ENCODE measurements at regions not wholly inside any gene's neighbourhood (a gene's known extent, or its start where the extent isn't known, plus 50 kb on each side); places are given as distances from the start of the nearest gene placed in this dataset.
A peak's percentile ranks its signal among the peaks of the same experiment; 100 is the strongest.

DNA sequence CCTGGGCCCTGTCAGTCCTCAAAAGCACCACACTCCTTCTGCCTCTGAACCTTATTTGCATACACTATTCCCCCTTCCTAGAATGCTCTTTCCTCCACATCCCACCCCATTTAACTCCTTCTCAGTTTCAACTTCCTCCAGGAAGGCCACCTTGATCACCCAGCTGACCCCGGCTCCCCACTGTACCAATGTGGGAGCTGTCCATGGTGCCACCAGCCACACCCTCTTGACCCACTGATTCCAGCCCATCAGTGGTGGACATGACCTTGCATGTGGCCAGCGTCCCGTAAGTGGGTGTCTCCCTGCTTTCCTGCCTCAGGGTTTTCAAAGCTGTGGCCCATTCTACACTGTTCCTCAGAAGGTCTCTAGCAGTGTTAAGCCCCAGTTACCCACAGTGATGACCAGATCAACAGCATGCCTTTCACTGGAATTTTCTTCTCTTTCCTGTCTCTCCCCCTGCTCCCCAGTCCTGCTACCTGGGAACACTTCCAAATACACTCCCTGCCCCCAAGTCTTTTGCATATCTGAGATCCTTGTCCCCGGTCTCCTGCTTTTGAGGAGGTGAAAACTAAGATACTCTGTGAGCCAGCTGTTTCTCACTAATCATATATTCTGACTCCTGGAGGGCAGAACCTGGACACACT, 346.6 kb downstream of the MN1 start:
- DNase-seq (ENCODE audit: low read depth) = no peak
- TF ChIP-seq, protein P1, sequence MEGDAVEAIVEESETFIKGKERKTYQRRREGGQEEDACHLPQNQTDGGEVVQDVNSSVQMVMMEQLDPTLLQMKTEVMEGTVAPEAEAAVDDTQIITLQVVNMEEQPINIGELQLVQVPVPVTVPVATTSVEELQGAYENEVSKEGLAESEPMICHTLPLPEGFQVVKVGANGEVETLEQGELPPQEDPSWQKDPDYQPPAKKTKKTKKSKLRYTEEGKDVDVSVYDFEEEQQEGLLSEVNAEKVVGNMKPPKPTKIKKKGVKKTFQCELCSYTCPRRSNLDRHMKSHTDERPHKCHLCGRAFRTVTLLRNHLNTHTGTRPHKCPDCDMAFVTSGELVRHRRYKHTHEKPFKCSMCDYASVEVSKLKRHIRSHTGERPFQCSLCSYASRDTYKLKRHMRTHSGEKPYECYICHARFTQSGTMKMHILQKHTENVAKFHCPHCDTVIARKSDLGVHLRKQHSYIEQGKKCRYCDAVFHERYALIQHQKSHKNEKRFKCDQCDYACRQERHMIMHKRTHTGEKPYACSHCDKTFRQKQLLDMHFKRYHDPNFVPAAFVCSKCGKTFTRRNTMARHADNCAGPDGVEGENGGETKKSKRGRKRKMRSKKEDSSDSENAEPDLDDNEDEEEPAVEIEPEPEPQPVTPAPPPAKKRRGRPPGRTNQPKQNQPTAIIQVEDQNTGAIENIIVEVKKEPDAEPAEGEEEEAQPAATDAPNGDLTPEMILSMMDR (conservative IDR thresholded peaks at IDR 0.05; ENCODE audit: low read depth, low read length) = no peak
- no peak overlapping the region for H3K4me3 ChIP-seq (ENCODE audit: low read length)

DNA sequence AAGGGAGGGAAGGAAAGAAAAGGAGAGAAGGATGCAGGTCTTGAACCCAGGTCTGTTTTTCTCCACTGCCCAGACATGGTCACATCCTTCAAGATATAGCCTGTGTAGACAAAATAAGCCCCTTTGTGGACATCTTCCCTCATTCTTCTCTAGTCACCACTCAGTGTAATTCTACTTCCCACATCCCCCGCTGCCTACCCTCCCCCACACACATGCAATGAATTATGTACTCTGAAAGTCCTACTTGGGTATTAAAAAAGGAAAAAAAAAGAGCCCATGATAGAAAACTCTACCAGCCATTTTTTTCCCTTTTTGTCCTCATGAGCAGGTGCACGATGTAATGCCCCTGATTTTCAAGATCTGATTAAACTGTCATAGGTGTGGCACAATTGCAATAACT, 346.0 kb downstream of the MN1 start:
- no peak overlapping the region for H3K4me3 ChIP-seq (ENCODE audit: low read length)
- DNase-seq (ENCODE audit: low read depth) = no peak
- TF ChIP-seq, protein P1 (conservative IDR thresholded peaks at IDR 0.05; ENCODE audit: low read depth, low read length) = no peak

DNA sequence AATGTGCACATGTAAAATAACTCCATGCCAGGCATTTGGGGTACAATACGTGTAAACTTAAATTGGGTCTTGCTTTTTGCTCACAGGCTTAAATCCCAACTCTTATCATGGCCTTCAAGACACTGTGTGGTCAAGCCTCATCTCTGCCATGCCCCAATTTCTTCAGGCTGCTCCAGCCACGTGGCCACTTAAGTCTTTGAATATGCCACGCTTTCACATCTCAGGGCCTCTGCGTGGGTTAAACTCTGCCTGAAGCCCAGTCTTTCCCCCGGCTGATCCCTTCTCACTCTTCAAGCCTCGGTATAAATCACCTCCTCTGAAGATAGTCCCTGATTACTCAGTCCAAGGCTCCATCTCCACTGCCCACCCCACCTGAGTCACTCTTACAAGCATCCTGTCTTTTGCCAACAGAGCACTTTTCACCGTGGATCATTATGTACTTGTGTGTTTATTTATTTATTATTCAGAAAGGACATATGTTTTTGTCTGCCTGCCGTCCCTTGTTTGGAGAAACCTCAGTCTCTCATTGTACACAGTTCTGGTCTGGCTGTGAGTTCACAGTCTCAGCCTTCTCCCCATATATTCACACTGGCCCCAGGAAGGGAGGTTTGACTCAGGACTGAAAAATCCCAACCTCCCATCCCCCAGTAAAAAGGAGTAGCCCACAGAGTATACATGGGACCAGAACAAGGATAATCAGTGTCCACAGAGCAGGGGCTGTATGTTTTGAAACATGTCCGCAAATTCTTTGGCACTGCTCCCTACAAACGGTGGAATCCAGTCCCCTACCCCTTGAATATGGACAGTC, 344.7 kb downstream of the MN1 start:
- TF ChIP-seq, protein P1 (conservative IDR thresholded peaks at IDR 0.05; ENCODE audit: low read depth, low read length) = no peak
- H3K4me3 ChIP-seq (ENCODE audit: low read length) = no peak overlapping the region
- peak; percentile 46 for DNase-seq (ENCODE audit: low read depth)

DNA sequence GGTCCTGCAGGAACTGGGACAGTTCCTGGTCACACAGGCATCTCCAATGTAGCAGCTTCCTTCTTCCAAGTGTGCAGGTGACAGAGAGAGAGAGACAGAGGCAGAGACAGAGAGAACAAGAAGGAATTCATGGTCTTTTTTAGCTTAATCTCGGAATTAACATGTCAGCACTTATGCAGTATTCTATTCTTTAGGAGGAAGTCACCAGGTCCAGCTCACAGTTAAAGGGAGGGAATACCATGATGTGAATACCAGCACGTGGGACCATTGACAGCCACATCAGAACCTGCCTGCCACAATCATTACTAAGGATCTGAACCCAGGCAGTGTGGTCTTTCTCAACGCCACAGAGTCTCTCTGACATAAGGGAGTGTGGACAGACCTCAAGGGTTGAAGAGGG, 341.6 kb downstream of the MN1 start:
- no peak for DNase-seq (ENCODE audit: low read depth)

DNA sequence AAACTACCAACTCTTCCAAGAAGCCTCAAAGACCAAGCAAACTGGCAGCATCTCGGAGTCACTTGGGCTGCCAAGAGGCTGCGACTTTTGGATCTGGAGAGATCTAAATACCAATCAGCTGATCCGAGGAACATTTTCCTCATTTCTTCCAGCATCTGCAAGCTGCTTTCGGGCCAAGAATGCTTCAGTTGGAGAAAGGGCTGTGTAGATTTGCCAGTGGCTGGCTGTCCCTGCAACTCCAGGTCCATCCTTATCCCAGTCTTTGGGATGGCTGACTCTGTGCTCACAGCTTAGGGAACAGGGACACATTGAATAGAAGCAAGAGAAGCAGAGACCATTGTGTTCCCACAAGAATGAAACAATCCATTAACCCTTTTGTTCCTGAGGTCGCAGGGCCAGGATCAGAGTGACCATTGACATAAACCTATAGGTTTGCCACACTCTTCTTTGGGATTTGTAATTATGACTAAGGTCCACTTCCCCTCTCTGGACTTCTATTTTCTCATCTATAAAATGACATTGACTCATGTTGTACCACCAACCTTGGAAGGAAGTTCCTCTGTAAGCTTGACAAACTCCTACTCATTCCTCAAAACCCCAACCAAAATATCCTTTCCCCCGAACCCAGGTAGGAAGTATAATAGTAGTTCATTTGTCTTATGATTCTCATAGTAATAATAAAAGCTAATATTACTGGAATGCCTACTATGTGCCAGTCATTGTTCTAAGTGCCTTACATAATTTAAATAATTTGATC, 340.8 kb downstream of the MN1 start:
- no peak overlapping the region for H3K4me3 ChIP-seq (ENCODE audit: low read length)
- peak; percentile 57 for DNase-seq (ENCODE audit: low read depth)
- TF ChIP-seq, protein P1 (conservative IDR thresholded peaks at IDR 0.05; ENCODE audit: low read depth, low read length) = no peak

More for the DNA sequence above, 341.6 kb downstream of the MN1 start:
- TF ChIP-seq, protein P1 (conservative IDR thresholded peaks at IDR 0.05; ENCODE audit: low read depth, low read length) = no peak
- no peak overlapping the region for H3K4me3 ChIP-seq (ENCODE audit: low read length)

DNA sequence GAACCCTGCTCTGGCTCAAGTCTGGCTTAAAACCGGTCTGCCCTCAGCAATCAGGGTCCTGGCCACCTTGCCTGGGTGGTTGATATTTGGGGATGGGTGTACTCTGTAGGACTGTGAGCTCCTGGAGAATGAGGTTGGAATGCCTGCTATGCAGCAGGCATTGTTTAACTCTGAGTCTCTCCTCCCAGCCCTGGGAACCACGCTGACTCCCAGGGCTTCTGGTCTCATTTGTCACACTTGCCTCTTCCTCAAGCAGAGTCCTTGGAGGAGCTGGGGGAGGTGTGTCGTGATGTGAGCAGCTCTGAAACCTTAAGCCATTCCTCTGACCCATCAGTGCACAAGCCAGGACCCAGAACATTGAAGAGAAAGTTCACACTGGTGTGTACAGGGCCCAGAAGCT, 340.1 kb downstream of the MN1 start:
- H3K4me3 ChIP-seq (ENCODE audit: low read length) = no peak overlapping the region
- TF ChIP-seq, protein P1 (conservative IDR thresholded peaks at IDR 0.05; ENCODE audit: low read depth, low read length) = no peak
- peak; percentile 83 for DNase-seq (ENCODE audit: low read depth)
